Spleen (tissue), 7 donors: ENCODE measurements at regions not wholly inside any gene's neighbourhood (a gene's known extent, or its start where the extent isn't known, plus 50 kb on each side); places are given as distances from the start of the nearest gene placed in this dataset.

Source experiments
- CTCF ChIP-seq, 11 experiments: fragments of 200-600 bp in 7 of 11; fragments of 450-650 bp in 4 of 11; sonication (generic) in 4 of 11; IDR thresholded peaks in 8 of 11; conservative IDR thresholded peaks in 3 of 11; 1 replicate in 7 of 11; 2 replicates in 4 of 11; pipeline versions ENCODE4 v1.4.0 to v1.8.0; 2016 to 2021; ENCODE audit warnings: antibody characterized with exemption in 11 of 11, inconsistent platforms in 4 of 11, mild to moderate bottlenecking in 1 of 11
- POLR2A ChIP-seq, 3 donors: fragments of 450-650 bp; IDR thresholded peaks; one replicate each; pipeline ENCODE4 v1.5.1; 2017; ENCODE audit warnings: antibody characterized with exemption in 3 of 3, mild to moderate bottlenecking in 1 of 3
- POLR2AphosphoS5 ChIP-seq, 3 donors: sonication (generic); formaldehyde crosslinking; IDR thresholded peaks; one replicate each; pipeline ENCODE4 v1.5.1; 2017; ENCODE audit warnings: antibody characterized with exemption in 3 of 3
- donor health status: DM: no; HTN: no; CAD: no; lungs with moderate emphysema.
- donor health status: DM: no; HTN: no; CAD: no.
- donor health status: DM: no; HTN: no; CAD: no.

DNA sequence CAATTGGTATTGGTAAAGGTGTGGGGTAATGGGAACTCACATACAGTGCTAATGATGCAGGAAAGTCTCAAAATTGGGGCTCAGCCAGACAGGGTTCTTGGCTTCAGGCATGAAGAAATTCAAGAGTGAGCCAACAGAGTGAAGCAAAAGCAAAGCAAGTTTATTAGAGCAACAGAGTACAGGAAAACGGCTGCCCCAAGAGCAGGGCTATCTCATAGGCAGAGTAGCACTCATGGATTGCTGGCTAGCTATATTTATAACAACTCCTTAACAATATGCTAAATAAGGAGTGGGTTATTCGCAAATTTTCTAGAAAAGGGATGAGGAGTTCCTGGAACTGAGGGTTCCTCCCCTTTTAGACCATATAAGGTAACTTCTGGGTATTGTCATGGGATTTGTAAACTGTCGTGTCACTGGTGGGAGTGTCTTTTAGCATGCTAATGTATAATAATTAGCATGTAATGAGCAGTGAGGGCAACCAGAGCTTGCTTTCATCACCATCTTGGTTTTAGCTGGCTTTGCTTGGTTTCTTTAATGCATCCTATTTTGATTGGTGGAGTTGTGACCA lies 233.8 kb upstream of the NOL4 start:
- TF ChIP-seq CTCF (IDR thresholded peaks at IDR 0.05 in 8 of 11, conservative IDR thresholded peaks at IDR 0.05 in 3 of 11), result no peak
- no peak for TF ChIP-seq POLR2AphosphoS5 (IDR thresholded peaks at IDR 0.05)
- no peak for TF ChIP-seq POLR2A (IDR thresholded peaks at IDR 0.05)
